Tibial artery (tissue), 4 donors: ENCODE measurements at regions not wholly inside any gene's neighbourhood (a gene's known extent, or its start where the extent isn't known, plus 50 kb on each side); places are given as distances from the start of the nearest gene placed in this dataset.
"Not testable (repeated sequence)": the region's sequence is repeated elsewhere in the genome, so short reads cannot be mapped to it uniquely, and the experiment has no call there.

Experiments
- DNase-seq, 2 donors: peaks; one replicate each; pipeline ENCODE4 v3.0.0-alpha.2; 2019
- H3K27ac ChIP-seq, 2 donors: fragments of 200-600 bp; sonication (generic) in 1 of 2; 1 replicate in 1 of 2; 2 replicates in 1 of 2; pipeline ENCODE4 v1.5.1; 2018 to 2019; ENCODE audit warnings: mild to moderate bottlenecking in 1 of 2
- H3K27me3 ChIP-seq, 2 donors: fragments of 200-600 bp; sonication (generic) in 1 of 2; one replicate each; pipeline versions ENCODE4 v1.5.1 to v1.6.0; 2016 to 2019
- H3K36me3 ChIP-seq, 3 donors: fragments of 200-600 bp; sonication (generic) in 2 of 3; one replicate each; pipeline ENCODE4 v1.5.1; 2016 to 2019; ENCODE audit warnings: mild to moderate bottlenecking in 2 of 3
- H3K4me1 ChIP-seq, 4 donors: fragments of 200-600 bp; sonication (generic) in 2 of 4; 1 replicate in 3 of 4; 2 replicates in 1 of 4; pipeline ENCODE4 v1.5.1; 2016 to 2019
- H3K4me3 ChIP-seq, 2 donors: fragments of 200-600 bp; sonication (generic) in 1 of 2; 1 replicate in 1 of 2; 2 replicates in 1 of 2; pipeline ENCODE4 v1.5.1; 2018 to 2019; ENCODE audit warnings: mild to moderate bottlenecking in 2 of 2
- H3K9me3 ChIP-seq, 3 donors: fragments of 200-600 bp; sonication (generic) in 1 of 3; one replicate each; pipeline ENCODE4 v1.5.1; 2016 to 2019
- CTCF ChIP-seq, 2 experiments: fragments of 200-600 bp in 1 of 2; fragments of 450-650 bp in 1 of 2; IDR thresholded peaks; one replicate each; pipeline ENCODE4 v1.5.1; 2017 to 2019; ENCODE audit warnings: antibody characterized with exemption in 2 of 2, mild to moderate bottlenecking in 1 of 2, moderate library complexity in 1 of 2
- intact Hi-C: fragments of 100-400 bp; cut with DNase I; formaldehyde crosslinking; loops from one replicate; pipeline ENCODE4 v1.15.0; 2023; ENCODE audit warnings: low total_unique reads

GRCh38 chr13:80939581-80939980 lies 598.7 kb upstream of the SPRY2 start:
- H3K36me3 ChIP-seq = no peaks in the 10 kb centered on the region
- DNase-seq = no peak
- intact Hi-C loops = no loop called here
- H3K4me3 ChIP-seq = no peak overlapping the region
- no peaks in the 10 kb centered on the region for H3K9me3 ChIP-seq
- no peak overlapping the region for H3K27ac ChIP-seq
- no peaks in the 10 kb centered on the region for H3K4me1 ChIP-seq
- H3K27me3 ChIP-seq = no peaks in the 10 kb centered on the region
- TF ChIP-seq CTCF (IDR thresholded peaks at IDR 0.05) = no peak

GRCh38 chr13:80931766-80932165 lies 590.8 kb upstream of the SPRY2 start:
- intact Hi-C loops = no loop called here
- H3K36me3 ChIP-seq = no peaks in the 10 kb centered on the region
- no peaks in the 10 kb centered on the region for H3K27me3 ChIP-seq
- no peak for TF ChIP-seq CTCF (IDR thresholded peaks at IDR 0.05)
- DNase-seq = no peak
- H3K27ac ChIP-seq = no peak overlapping the region
- no peak overlapping the region for H3K4me3 ChIP-seq
- no peaks in the 10 kb centered on the region for H3K4me1 ChIP-seq
- no peaks in the 10 kb centered on the region for H3K9me3 ChIP-seq

- H3K9me3 ChIP-seq = no peaks in the 10 kb centered on the region
- intact Hi-C loops = no loop called here
- DNase-seq = no peak
Measured at GRCh38 chr13:80931118-80931517, 590.2 kb upstream of the SPRY2 start.

GRCh38 chr13:80928241-80928640 lies 587.3 kb upstream of the SPRY2 start:
- H3K4me1 ChIP-seq = no peaks in the 10 kb centered on the region

More at GRCh38 chr13:80931118-80931517, 590.2 kb upstream of the SPRY2 start:
- H3K36me3 ChIP-seq = no peaks in the 10 kb centered on the region
- no peaks in the 10 kb centered on the region for H3K27me3 ChIP-seq
- no peak overlapping the region for H3K27ac ChIP-seq
- no peaks in the 10 kb centered on the region for H3K4me1 ChIP-seq
- H3K4me3 ChIP-seq = no peak overlapping the region
- no peak for TF ChIP-seq CTCF (IDR thresholded peaks at IDR 0.05)

GRCh38 chr13:80926024-80926423 lies 585.1 kb upstream of the SPRY2 start:
- intact Hi-C loops = not testable (repeated sequence)

More at GRCh38 chr13:80928241-80928640, 587.3 kb upstream of the SPRY2 start:
- no peak overlapping the region for H3K4me3 ChIP-seq
- no peaks in the 10 kb centered on the region for H3K36me3 ChIP-seq
- no peak for TF ChIP-seq CTCF (IDR thresholded peaks at IDR 0.05)
- H3K27me3 ChIP-seq = no peaks in the 10 kb centered on the region
- DNase-seq = no peak
- no peak overlapping the region for H3K27ac ChIP-seq
- no peaks in the 10 kb centered on the region for H3K9me3 ChIP-seq
- intact Hi-C loops = no loop called here

GRCh38 chr13:80924596-80924995 lies 583.7 kb upstream of the SPRY2 start:
- no peaks in the 10 kb centered on the region for H3K27me3 ChIP-seq
- no peak overlapping the region for H3K27ac ChIP-seq
- no peak for TF ChIP-seq CTCF (IDR thresholded peaks at IDR 0.05)
- intact Hi-C loops = no loop called here
- DNase-seq = peak in 1 of 2 donors; percentile 41
- H3K4me3 ChIP-seq = no peak overlapping the region
- H3K36me3 ChIP-seq = no peaks in the 10 kb centered on the region
- no peaks in the 10 kb centered on the region for H3K4me1 ChIP-seq
- H3K9me3 ChIP-seq = no peaks in the 10 kb centered on the region

More at GRCh38 chr13:80926024-80926423, 585.1 kb upstream of the SPRY2 start:
- not testable (repeated sequence) for H3K9me3 ChIP-seq, DNase-seq, H3K27ac ChIP-seq, H3K4me1 ChIP-seq, H3K36me3 ChIP-seq, H3K27me3 ChIP-seq, H3K4me3 ChIP-seq
